Smooth muscle cell (in vitro differentiated cells): ENCODE measurements at regions not wholly inside any gene's neighbourhood (a gene's known extent, or its start where the extent isn't known, plus 50 kb on each side); places are given as distances from the start of the nearest gene placed in this dataset.

Experiments used
- DNase-seq: peaks from one replicate; lab custom pipeline; 2025; ENCODE audit not compliant: unreplicated experiment; lab: John Stamatoyannopoulos, UW
- H2AFZ ChIP-seq: fragments of 200-600 bp; sonication (generic); 2 replicates; pipeline ENCODE4 v1.6.0; 2016; ENCODE audit warnings: antibody characterized with exemption, low read depth, mild to moderate bottlenecking
- H3F3A ChIP-seq: fragments of 200-600 bp; sonication (generic); 2 replicates; pipeline ENCODE4 v1.6.0; 2017; ENCODE audit warnings: antibody characterized with exemption, low read depth
- H3K27ac ChIP-seq: fragments of 200-600 bp; sonication (generic); 2 replicates; pipeline ENCODE4 v1.5.1; 2016; ENCODE audit warnings: low read depth, mild to moderate bottlenecking
- H3K27me3 ChIP-seq: fragments of 200-600 bp; sonication (generic); 2 replicates; pipeline ENCODE4 v1.6.1; 2016; ENCODE audit warnings: low read depth, mild to moderate bottlenecking
- H3K36me3 ChIP-seq: fragments of 200-600 bp; sonication (generic); 2 replicates; pipeline ENCODE4 v1.5.1; 2016; ENCODE audit warnings: low read depth
- H3K4me1 ChIP-seq: fragments of 200-600 bp; sonication (generic); 2 replicates; pipeline ENCODE4 v1.5.1; 2016; ENCODE audit warnings: low read depth
- H3K4me2 ChIP-seq: fragments of 200-600 bp; sonication (generic); 2 replicates; pipeline ENCODE4 v1.6.0; 2016; ENCODE audit warnings: mild to moderate bottlenecking
- H3K4me3 ChIP-seq: fragments of 200-600 bp; sonication (generic); 2 replicates; pipeline ENCODE4 v1.5.1; 2016; ENCODE audit warnings: mild to moderate bottlenecking
- H3K79me2 ChIP-seq: fragments of 200-600 bp; sonication (generic); 2 replicates; pipeline ENCODE4 v1.6.0; 2016; ENCODE audit warnings: low read depth, mild to moderate bottlenecking
- H3K9ac ChIP-seq: fragments of 200-600 bp; sonication (generic); 2 replicates; pipeline ENCODE4 v1.6.0; 2016; ENCODE audit warnings: low read depth
- H3K9me3 ChIP-seq: fragments of 200-600 bp; sonication (generic); replicated peaks from 2 replicates; pipeline ENCODE4 v1.5.1; 2016; ENCODE audit warnings: low read depth
- H4K20me1 ChIP-seq: fragments of 200-600 bp; sonication (generic); 2 replicates; pipeline ENCODE4 v1.6.0; 2016; ENCODE audit warnings: low read depth
- WGBS: methylation state at CpG from one replicate; pipeline ENCODE4 v1.1.7; 2016; ENCODE audit warnings: low lambda C conversion rate; 5-methylcytosine and 5-hydroxymethylcytosine counted together
- TF ChIP-seq, protein P1 (sequence below): fragments of 200-600 bp; sonication (generic); IDR thresholded peaks from 2 replicates; pipeline ENCODE4 v1.5.1; 2017; ENCODE audit warnings: borderline replicate concordance, mild to moderate bottlenecking, antibody characterized with exemption; ENCODE audit not compliant: insufficient read depth, poor library complexity, severe bottlenecking

DNA sequence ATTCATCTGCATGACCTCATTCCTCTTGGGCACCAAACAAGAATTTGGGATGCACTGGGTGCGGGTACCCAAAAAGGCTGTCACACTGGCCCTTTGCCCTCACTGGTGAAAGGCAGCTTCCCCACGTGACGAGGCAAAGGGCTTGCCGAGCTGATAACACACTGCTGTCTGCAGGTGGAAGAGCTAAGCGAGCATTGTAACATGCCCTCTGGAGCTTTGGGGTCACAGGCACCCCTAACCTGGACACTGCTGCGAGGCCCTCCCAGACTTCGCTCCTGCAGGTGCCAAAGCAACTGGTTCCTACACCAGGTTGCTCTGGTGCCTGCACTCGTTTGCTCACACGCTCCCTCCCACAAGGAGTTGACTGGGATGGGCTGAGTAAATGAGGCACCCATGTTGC is 1595.7 kb downstream of the HACE1 start:
- H3K27ac ChIP-seq, result no peak overlapping the region
- H3K4me3 ChIP-seq, result no peak overlapping the region
- no peak overlapping the region for H3K9ac ChIP-seq
- no peak overlapping the region for H3K4me2 ChIP-seq
- no peak for DNase-seq
- no peaks in the 10 kb centered on the region for H3K36me3 ChIP-seq
- 95% methylated on average over 9 of the region's 9 CpGs for WGBS
- no peaks in the 10 kb centered on the region for H3K9me3 ChIP-seq
- TF ChIP-seq, protein P1, sequence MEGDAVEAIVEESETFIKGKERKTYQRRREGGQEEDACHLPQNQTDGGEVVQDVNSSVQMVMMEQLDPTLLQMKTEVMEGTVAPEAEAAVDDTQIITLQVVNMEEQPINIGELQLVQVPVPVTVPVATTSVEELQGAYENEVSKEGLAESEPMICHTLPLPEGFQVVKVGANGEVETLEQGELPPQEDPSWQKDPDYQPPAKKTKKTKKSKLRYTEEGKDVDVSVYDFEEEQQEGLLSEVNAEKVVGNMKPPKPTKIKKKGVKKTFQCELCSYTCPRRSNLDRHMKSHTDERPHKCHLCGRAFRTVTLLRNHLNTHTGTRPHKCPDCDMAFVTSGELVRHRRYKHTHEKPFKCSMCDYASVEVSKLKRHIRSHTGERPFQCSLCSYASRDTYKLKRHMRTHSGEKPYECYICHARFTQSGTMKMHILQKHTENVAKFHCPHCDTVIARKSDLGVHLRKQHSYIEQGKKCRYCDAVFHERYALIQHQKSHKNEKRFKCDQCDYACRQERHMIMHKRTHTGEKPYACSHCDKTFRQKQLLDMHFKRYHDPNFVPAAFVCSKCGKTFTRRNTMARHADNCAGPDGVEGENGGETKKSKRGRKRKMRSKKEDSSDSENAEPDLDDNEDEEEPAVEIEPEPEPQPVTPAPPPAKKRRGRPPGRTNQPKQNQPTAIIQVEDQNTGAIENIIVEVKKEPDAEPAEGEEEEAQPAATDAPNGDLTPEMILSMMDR, result no peak
- H3K27me3 ChIP-seq, result no peaks in the 10 kb centered on the region
- no peaks in the 10 kb centered on the region for H3K79me2 ChIP-seq
- no peaks in the 10 kb centered on the region for H3F3A ChIP-seq
- H3K4me1 ChIP-seq, result no peaks in the 10 kb centered on the region
- H4K20me1 ChIP-seq, result no peaks in the 10 kb centered on the region
- no peak overlapping the region for H2AFZ ChIP-seq

DNA sequence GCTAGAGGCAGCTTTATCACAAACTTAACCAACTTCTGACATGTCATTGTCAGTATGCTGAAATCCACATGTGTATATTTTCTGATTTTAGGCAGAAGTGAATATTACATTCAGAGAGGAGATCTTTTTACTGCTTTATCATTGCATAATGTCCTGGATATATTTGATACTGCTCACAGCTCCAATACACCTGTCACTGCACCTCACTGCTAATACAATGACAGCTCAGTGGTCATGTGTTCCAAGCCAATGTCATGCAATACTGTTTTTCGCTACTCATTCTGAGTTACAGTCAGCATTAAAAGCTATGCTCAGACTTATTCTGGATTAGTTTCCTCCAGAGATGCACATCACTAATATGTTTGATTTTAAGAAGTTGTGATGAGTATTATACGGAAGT is 1604.6 kb downstream of the HACE1 start:
- H3K27ac ChIP-seq, result no peak overlapping the region
- H3K27me3 ChIP-seq, result no peaks in the 10 kb centered on the region
- no peak overlapping the region for H2AFZ ChIP-seq
- H3F3A ChIP-seq, result no peaks in the 10 kb centered on the region
- H3K9me3 ChIP-seq, result no peaks in the 10 kb centered on the region
- H3K9ac ChIP-seq, result no peak overlapping the region
- no peaks in the 10 kb centered on the region for H3K36me3 ChIP-seq
- H3K4me2 ChIP-seq, result no peak overlapping the region
- TF ChIP-seq, protein P1, result no peak
- H3K4me3 ChIP-seq, result no peak overlapping the region
- H4K20me1 ChIP-seq, result no peaks in the 10 kb centered on the region
- WGBS, result 96% methylated on average over 2 of the region's 2 CpGs
- H3K4me1 ChIP-seq, result no peaks in the 10 kb centered on the region
- no peak for DNase-seq
- H3K79me2 ChIP-seq, result no peaks in the 10 kb centered on the region

DNA sequence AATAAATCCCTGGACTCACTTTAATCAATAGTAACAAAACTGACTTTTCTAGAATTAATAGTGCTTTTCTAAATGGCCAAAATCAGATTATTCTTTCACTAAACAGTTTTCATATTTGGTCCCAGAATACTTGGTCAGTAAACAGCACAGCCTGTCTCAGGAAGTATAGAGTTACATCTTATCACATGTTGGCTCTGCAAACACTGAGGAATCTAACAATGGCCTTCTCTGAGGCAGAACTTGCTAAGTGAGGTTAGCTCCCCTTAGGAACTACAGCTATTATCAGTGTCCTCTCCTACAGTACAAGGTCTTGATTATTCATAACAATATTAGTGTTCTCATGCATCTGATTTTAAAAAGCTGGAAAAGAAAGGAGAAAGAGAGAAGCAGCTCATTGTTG is 1622.8 kb downstream of the HACE1 start:
- Histone ChIP-seq H2AFZ (peak overlapping the region; percentile 38), H3K9ac (no peak overlapping the region)

DNA sequence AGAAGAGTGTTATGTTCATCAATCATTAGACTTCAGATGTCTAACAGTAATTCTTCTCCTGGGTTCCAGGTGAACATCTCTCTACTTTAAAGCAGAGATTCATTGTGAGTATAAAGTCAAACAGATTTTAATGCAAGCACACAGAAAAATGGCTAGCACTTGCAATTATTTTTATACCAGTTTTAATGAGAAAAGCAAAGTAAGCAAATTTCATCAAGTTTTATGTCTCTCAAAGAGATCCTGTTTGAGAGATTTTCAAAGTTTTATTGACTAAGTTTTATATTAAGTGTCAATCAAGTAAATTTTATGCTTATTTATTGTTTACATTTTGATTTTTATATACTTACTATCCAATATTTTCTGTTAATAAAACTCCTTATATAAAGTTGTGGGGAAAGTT is 1628.5 kb downstream of the HACE1 start:
- no peak overlapping the region for H3K4me2 ChIP-seq
- no peaks in the 10 kb centered on the region for H4K20me1 ChIP-seq
- no peaks in the 10 kb centered on the region for H3F3A ChIP-seq
- no peak overlapping the region for H3K9ac ChIP-seq
- H3K4me1 ChIP-seq, result no peaks in the 10 kb centered on the region
- H3K9me3 ChIP-seq, result peaks cover 5% of the 10 kb centered on the region
- no peak for DNase-seq
- H3K27ac ChIP-seq, result no peak overlapping the region
- H3K4me3 ChIP-seq, result no peak overlapping the region
- H2AFZ ChIP-seq, result no peak overlapping the region
- no peaks in the 10 kb centered on the region for H3K79me2 ChIP-seq
- TF ChIP-seq, protein P1, result no peak
- H3K27me3 ChIP-seq, result no peaks in the 10 kb centered on the region
- no peaks in the 10 kb centered on the region for H3K36me3 ChIP-seq

More for the DNA sequence above, 1622.8 kb downstream of the HACE1 start:
- no peak overlapping the region for H3K4me2 ChIP-seq
- no peak overlapping the region for H3K4me3 ChIP-seq
- DNase-seq, result no peak
- H4K20me1 ChIP-seq, result no peaks in the 10 kb centered on the region
- TF ChIP-seq, protein P1, result no peak
- H3K4me1 ChIP-seq, result no peaks in the 10 kb centered on the region
- H3K27me3 ChIP-seq, result no peaks in the 10 kb centered on the region
- H3K9me3 ChIP-seq, result no peaks in the 10 kb centered on the region
- H3F3A ChIP-seq, result no peaks in the 10 kb centered on the region
- H3K36me3 ChIP-seq, result no peaks in the 10 kb centered on the region
- H3K79me2 ChIP-seq, result no peaks in the 10 kb centered on the region
- H3K27ac ChIP-seq, result no peak overlapping the region
